GM12872 (cell line): ENCODE measurements at regions not wholly inside any gene's neighbourhood (a gene's known extent, or its start where the extent isn't known, plus 50 kb on each side); places are given as distances from the start of the nearest gene placed in this dataset.

Experiments used
- TF ChIP-seq, protein P1 (sequence below): IDR thresholded peaks from 3 replicates; pipeline ENCODE4 v1.5.1; 2011; ENCODE audit warnings: low read depth, mild to moderate bottlenecking, low read length, moderate library complexity; ENCODE audit not compliant: insufficient read depth

DNA sequence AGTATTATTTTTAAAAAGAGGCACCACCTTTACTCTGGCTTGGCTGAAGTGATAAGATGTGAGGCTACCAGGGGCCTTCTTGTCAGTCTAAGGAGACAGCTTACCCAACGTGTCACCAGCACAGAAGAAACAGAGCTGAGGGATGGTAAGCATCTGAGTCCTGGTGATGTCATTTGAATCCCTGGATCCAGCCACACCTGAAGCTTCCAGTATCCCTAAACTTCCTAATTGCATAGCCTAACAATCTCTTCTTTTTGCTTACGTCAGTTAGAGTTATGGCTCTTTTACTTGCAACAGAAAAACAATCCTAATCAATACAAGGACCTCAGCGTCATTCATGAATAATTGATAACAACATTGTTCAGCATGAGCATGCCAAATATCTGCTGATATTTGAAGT, 436.6 kb downstream of the SHISA9 start:
- TF ChIP-seq, protein P1, sequence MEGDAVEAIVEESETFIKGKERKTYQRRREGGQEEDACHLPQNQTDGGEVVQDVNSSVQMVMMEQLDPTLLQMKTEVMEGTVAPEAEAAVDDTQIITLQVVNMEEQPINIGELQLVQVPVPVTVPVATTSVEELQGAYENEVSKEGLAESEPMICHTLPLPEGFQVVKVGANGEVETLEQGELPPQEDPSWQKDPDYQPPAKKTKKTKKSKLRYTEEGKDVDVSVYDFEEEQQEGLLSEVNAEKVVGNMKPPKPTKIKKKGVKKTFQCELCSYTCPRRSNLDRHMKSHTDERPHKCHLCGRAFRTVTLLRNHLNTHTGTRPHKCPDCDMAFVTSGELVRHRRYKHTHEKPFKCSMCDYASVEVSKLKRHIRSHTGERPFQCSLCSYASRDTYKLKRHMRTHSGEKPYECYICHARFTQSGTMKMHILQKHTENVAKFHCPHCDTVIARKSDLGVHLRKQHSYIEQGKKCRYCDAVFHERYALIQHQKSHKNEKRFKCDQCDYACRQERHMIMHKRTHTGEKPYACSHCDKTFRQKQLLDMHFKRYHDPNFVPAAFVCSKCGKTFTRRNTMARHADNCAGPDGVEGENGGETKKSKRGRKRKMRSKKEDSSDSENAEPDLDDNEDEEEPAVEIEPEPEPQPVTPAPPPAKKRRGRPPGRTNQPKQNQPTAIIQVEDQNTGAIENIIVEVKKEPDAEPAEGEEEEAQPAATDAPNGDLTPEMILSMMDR: no peak

DNA sequence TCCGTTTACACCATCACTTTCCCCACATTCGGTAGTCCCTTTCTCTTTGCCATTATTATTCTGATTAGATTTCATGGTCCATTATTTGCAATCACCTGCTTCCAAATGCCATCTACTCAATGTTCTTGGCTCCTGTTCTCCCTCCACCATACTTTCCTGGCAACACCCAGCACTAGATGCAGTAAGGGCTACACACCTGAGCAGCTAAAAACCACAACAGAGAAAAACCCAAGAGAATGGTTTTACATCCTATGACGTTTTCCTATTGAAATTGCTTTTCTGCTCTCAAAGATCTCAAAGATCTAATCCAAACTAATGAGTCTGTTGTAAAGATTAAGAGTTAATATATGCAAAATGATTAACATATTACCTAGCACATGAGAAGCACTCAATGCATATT, 441.3 kb downstream of the SHISA9 start:
- TF ChIP-seq, protein P1: no peak

DNA sequence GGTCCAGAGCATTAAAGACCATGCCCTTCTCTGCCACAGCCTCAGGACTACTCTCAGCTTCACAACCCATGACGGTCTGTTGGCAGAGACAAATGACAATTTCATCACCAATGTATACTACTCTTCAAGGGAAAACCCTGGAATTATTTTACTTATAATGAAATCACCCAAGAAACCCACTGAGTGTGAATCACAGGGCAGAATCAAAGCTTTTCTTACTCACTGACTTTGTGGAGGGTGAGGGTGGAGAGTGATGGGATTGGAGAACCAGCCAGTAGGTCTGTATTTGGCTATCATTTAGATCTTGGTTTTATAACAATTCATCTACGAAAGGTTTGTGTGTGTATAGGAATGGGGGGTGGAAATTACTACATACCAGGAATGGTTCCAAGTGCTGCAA, 442.6 kb downstream of the SHISA9 start:
- TF ChIP-seq, protein P1: no peak

GRCh38 chr16:13348416-13348815, 447.0 kb downstream of the SHISA9 start:
- TF ChIP-seq, protein P1: no peak

- TF ChIP-seq, protein P1: no peak
Observed at GRCh38 chr16:13350000-13350399, 448.6 kb downstream of the SHISA9 start.

- TF ChIP-seq, protein P1: no peak
Observed at GRCh38 chr16:13351181-13351580, 449.8 kb downstream of the SHISA9 start.

DNA sequence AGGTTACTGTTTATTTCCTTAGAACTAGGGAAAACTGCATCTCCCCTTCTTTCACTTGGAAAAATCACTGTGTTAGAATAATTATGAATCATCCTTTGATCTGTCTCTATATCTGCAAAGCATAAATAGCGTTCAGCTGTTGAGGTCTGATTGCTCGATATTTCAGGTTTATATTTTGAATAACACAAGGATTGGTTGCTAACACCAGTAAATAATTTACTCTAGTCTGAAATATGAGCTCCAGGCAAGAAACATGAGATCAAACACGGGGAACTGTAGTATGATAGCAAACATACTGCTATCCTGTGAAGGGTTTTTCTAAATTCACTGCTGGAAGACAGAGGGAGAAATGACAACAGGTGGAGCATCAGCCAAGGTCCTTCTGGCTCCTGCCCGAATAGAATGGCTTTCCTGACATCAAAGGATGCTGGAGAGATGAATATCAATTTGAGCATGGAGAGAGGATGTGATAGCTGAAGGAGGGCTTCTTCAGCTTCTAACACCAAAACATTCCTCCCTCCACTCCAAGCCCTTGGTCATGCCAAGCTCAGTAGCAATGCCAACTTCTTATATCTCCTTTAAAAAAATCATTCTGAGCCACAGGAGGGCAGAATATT, 450.3 kb downstream of the SHISA9 start:
- TF ChIP-seq, protein P1: no peak

DNA sequence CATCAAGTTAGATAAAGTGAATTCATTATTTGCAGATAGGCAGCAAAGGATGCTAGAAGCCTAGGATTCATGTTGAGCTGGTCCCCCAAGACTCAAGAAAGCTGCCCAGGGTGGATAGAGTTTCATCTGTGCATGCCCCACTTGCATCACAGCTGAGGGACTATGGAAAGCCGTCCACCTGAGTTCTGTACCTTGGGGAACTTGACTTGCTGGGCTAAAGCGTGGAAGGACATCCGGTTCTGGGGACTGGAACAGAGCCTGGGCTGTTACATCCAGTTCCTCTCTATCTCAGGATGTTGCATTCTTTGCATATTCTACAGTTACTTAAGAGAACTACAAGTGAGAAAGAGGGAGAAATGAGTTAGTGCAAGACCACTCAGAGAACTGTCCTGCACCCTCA, 458.4 kb downstream of the SHISA9 start:
- TF ChIP-seq, protein P1: no peak
